IMR-90 (cell line): ENCODE measurements at regions not wholly inside any gene's neighbourhood (a gene's known extent, or its start where the extent isn't known, plus 50 kb on each side); places are given as distances from the start of the nearest gene placed in this dataset.

Source experiments
- CEBPB ChIP-seq: IDR thresholded peaks from 2 replicates; pipeline ENCODE4 v1.6.1; 2012; ENCODE audit warnings: low read depth, low read length, improper control_type of control experiment
- CTCF ChIP-seq: conservative IDR thresholded peaks from 2 replicates; pipeline ENCODE4 v1.5.1; 2012; ENCODE audit warnings: mild to moderate bottlenecking, low read depth, low read length, improper control_type of control experiment
- FOS ChIP-seq: fragments of 150-350 bp; IDR thresholded peaks from 2 replicates; pipeline ENCODE4 v1.6.1; 2016; ENCODE audit warnings: low read depth, low read length
- MAFK ChIP-seq: IDR thresholded peaks from 2 replicates; pipeline ENCODE4 v1.6.1; 2012; ENCODE audit warnings: low read depth, low read length, improper control_type of control experiment
- MXI1 ChIP-seq: IDR thresholded peaks from 2 replicates; pipeline ENCODE4 v1.6.1; 2012; ENCODE audit warnings: low read depth, mild to moderate bottlenecking, low read length, moderate library complexity, borderline replicate concordance
- POLR2A ChIP-seq: IDR thresholded peaks from 2 replicates; pipeline ENCODE4 v1.6.1; 2012; ENCODE audit warnings: mild to moderate bottlenecking, low read depth, low read length
- RCOR1 ChIP-seq: IDR thresholded peaks from 2 replicates; pipeline ENCODE4 v1.6.1; 2012; ENCODE audit warnings: mild to moderate bottlenecking, low read length, improper control_type of control experiment; ENCODE audit not compliant: insufficient replicate concordance
- RFX5 ChIP-seq: IDR thresholded peaks from 2 replicates; pipeline ENCODE4 v1.8.0; 2012; ENCODE audit warnings: low read depth, mild to moderate bottlenecking, low read length, moderate library complexity
- SMC3 ChIP-seq: fragments of 150-350 bp; IDR thresholded peaks from 2 replicates; pipeline ENCODE4 v1.6.1; 2016; ENCODE audit warnings: low read depth, mild to moderate bottlenecking, antibody characterized with exemption, low read length, moderate library complexity
- USF2 ChIP-seq: fragments of 150-350 bp; IDR thresholded peaks from 2 replicates; pipeline ENCODE4 v1.6.1; 2017; ENCODE audit warnings: mild to moderate bottlenecking, antibody characterized with exemption, low read length, low read depth
- TF ChIP-seq, protein P1 (sequence below): fragments of 150-350 bp; IDR thresholded peaks from 2 replicates; pipeline ENCODE4 v1.6.1; 2016; ENCODE audit warnings: low read depth, mild to moderate bottlenecking, low read length, moderate library complexity, borderline replicate concordance

DNA sequence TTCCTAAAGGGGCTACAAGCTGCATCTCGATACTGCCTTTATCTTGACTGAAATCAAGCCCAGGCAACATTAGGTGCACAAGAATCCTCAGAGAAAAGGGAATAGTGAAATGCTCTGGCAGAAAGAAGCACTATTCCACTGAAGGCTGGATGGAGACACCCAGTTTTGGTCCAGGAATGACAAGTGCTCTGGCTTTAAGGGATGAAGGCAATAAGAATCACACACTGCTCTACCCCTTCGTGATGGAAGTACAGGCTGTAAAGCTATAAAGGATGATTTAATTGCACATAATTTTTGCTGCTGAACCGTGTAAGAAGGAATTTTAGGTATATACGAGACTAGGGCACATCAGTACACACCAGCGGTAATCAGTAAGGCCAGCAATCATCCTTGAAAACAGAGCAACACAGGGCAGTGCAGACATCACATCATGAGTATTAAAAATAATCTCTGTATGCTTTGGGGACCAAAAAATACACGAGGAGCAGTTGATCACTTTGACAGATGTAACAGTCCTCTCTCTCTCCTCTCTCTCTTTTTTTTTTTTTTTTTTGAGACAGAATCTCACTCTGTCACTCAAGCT lies 414.6 kb upstream of the TBL1XR1 start:
- TF ChIP-seq CTCF = no peak
- TF ChIP-seq USF2 = no peak
- TF ChIP-seq, protein P1, sequence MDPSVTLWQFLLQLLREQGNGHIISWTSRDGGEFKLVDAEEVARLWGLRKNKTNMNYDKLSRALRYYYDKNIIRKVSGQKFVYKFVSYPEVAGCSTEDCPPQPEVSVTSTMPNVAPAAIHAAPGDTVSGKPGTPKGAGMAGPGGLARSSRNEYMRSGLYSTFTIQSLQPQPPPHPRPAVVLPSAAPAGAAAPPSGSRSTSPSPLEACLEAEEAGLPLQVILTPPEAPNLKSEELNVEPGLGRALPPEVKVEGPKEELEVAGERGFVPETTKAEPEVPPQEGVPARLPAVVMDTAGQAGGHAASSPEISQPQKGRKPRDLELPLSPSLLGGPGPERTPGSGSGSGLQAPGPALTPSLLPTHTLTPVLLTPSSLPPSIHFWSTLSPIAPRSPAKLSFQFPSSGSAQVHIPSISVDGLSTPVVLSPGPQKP = no peak
- TF ChIP-seq POLR2A = no peak
- TF ChIP-seq FOS = no peak
- no peak for TF ChIP-seq MAFK
- TF ChIP-seq MXI1 = no peak
- TF ChIP-seq CEBPB = no peak
- no peak for TF ChIP-seq RFX5
- no peak for TF ChIP-seq RCOR1
- no peak for TF ChIP-seq SMC3
